GM13976 (cell line): ENCODE measurements at regions not wholly inside any gene's neighbourhood (a gene's known extent, or its start where the extent isn't known, plus 50 kb on each side); places are given as distances from the start of the nearest gene placed in this dataset.

Source experiments
- DNase-seq: peaks from one replicate; pipeline ENCODE4 v3.0.0; 2012; ENCODE audit warnings: low spot score
- in situ Hi-C: fragments of 300-500 bp; cut with MboI; formaldehyde crosslinking; loops from one replicate; pipeline ENCODE4 v1.12.0; 2022; ENCODE audit warnings: low sequenced_read_pairs, mixed read lengths, inconsistent platforms; ENCODE audit not compliant: unreplicated experiment
- TF ChIP-seq, protein P1 (sequence below): IDR thresholded peaks from 2 replicates; pipeline ENCODE4 v1.5.1; 2012; ENCODE audit warnings: borderline replicate concordance, mild to moderate bottlenecking; ENCODE audit not compliant: insufficient read depth; ENCODE audit errors: extremely low read depth, missing control alignments, control extremely low read depth

DNA sequence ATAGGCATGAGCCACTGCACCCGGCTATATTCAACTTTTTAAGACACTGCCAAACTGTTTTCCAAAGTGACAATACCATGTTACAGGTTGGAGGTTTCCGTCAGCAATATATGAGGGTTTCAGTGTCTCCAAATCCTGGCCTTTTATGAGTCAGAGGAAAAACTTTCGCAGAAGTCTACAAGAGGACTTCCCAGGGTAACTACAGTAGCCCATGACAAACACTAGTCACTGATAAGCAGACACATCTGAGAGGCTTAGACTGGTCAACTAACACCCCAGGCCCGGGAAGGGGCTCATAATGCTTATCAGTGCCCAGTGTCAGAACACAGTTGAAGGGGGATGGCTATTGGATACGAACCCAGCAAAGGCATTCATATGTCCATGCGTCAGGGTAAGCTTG, 85.4 kb downstream of the SOX4 start:
- in situ Hi-C loops = no loop called here
- DNase-seq = no peak
- TF ChIP-seq, protein P1, sequence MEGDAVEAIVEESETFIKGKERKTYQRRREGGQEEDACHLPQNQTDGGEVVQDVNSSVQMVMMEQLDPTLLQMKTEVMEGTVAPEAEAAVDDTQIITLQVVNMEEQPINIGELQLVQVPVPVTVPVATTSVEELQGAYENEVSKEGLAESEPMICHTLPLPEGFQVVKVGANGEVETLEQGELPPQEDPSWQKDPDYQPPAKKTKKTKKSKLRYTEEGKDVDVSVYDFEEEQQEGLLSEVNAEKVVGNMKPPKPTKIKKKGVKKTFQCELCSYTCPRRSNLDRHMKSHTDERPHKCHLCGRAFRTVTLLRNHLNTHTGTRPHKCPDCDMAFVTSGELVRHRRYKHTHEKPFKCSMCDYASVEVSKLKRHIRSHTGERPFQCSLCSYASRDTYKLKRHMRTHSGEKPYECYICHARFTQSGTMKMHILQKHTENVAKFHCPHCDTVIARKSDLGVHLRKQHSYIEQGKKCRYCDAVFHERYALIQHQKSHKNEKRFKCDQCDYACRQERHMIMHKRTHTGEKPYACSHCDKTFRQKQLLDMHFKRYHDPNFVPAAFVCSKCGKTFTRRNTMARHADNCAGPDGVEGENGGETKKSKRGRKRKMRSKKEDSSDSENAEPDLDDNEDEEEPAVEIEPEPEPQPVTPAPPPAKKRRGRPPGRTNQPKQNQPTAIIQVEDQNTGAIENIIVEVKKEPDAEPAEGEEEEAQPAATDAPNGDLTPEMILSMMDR = no peak

DNA sequence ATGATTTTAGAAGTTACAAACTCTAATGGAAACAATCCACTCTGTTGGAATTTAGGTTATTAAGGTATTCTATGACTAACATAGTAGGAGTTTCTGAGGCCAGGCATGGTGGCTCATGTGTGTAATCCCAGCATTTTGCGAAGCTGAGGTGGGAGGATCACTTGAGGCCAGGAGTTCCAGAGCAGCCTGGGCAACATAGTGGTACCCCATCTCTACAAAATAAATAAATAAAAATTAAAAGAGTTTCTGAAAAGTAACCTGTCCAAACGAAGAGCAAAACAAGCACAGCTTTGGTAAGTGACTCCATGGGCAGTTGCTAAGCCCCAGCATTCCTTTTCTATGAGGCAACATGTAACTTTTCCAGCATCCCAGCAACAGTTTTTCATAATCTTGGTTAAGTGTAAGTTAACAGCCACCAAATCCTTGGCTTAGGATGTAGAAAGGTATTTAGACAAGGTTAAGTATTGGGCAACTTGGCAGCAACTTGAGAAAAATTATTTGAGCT, 86.3 kb downstream of the SOX4 start:
- DNase-seq = no peak
- TF ChIP-seq, protein P1 = no peak
- in situ Hi-C loops = no loop called here

DNA sequence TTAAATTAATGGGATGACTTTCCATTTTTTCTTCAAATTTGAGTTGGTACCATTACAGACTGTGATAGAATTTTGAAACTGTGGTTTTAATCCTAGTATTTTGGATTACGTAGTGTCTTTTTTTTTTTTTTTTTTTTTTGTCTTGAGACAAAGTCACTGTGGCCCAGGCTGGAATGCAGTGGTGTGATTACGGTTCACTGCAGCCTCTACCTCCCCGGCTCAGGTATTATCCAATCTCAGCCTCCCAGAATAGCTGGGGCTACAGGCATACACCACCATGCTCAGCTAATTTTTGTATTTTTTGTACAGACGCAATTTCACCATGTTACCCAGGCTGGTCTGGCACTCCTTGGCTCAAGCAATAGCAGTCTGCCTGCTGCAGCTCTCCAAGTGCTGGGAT, 87.1 kb downstream of the SOX4 start:
- TF ChIP-seq, protein P1 = no peak
- in situ Hi-C loops = no loop called here
- DNase-seq = no peak

DNA sequence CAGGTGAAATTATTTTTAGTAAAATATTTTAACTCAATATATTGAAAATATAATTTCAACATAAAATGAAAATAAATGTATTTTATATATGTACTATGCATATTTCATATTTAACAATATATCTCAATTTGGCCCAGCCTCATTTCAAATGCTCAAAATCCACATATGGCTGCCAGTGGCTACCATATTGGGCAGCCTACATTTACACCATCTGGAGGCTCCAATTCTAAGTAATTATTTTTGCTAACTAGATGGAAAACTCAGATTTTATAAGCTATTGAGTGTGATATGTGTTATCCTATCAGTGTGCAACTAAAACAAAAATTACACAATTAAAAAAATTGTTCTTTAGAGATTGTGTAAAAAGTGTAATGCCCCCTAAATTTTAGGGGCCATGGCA, 96.9 kb downstream of the SOX4 start:
- TF ChIP-seq, protein P1 = no peak
- in situ Hi-C loops = no loop called here
- DNase-seq = no peak

DNA sequence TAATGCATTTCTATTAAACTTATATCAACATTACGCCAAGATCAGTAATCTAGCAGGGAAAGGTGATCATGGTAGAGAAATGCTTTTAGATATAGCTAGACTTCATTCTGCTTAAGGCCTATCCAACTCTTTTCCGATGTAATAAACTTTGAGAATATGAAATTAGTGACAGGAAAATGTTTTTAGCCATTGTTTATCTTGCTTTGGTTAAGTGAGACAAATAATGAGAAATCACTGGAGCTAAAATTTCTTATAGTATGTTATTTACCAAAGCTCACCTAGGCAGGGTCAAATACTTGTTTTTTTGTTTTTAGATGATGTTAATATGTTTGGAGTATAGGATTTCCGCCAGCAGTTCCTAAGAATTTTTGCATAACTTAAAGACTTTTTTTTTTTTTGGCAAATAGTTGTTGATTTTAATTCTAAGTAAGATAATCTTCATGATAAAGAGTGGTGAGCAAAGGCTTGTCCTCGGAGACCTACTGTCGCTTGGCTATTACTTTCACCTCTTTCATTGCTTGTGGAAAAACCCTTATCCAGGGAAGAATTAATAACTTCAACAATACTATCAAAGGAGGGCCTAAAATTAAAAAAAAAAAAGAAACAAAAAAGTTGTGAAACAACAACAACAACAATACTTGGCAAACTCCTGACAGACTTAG, 98.3 kb downstream of the SOX4 start:
- in situ Hi-C loops = no loop called here
- TF ChIP-seq, protein P1 = no peak
- DNase-seq = no peak

DNA sequence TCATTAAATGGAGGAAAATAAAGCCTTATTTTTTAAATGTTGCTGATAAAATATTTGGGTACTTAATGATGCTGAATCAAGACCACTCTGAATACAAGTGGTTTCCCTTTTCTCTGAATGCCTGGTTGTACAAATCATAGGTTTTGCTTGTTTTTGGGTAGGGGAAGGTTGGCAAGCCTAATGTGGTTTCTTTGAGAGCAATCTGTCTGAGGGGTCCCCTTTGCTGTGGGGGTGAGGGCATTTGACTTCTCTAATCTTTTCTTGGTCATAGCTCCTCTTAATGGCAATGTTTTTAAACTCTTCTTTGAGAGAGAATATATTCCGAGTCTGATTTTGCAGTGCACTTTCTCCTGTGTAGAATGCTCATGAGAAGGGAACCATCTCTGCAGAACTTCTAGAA, 99.2 kb downstream of the SOX4 start:
- TF ChIP-seq, protein P1 = no peak
- in situ Hi-C loops = no loop called here
- DNase-seq = no peak
